Endodermal cell (in vitro differentiated cells): ENCODE measurements at regions not wholly inside any gene's neighbourhood (a gene's known extent, or its start where the extent isn't known, plus 50 kb on each side); places are given as distances from the start of the nearest gene placed in this dataset.

ENCODE experiments used
- DNase-seq: peaks from one replicate; pipeline ENCODE4 v3.0.0-alpha.2; 2017
- H3K27ac ChIP-seq: 2 replicates; pipeline ENCODE4 v1.5.1; 2013; ENCODE audit warnings: mild to moderate bottlenecking, low read depth, low read length, moderate library complexity
- H3K27me3 ChIP-seq: 2 replicates; pipeline ENCODE4 v1.6.1; 2013; ENCODE audit warnings: mild to moderate bottlenecking, low read length, moderate library complexity; ENCODE audit not compliant: insufficient read depth, control insufficient read depth, poor library complexity, severe bottlenecking
- H3K36me3 ChIP-seq: 2 replicates; pipeline ENCODE4 v1.7.0; 2013; ENCODE audit warnings: mild to moderate bottlenecking, low read length, moderate library complexity; ENCODE audit not compliant: control insufficient read depth, insufficient read depth
- H3K4me1 ChIP-seq: one replicate; pipeline ENCODE4 v1.7.0; 2013; ENCODE audit warnings: low read length; ENCODE audit not compliant: control insufficient read depth, insufficient read depth
- H3K4me3 ChIP-seq: 2 replicates; pipeline ENCODE4 v1.5.1; 2013; ENCODE audit warnings: mild to moderate bottlenecking, low read length, moderate library complexity
- H3K9ac ChIP-seq: 2 replicates; pipeline ENCODE4 v1.6.1; 2013; ENCODE audit warnings: mild to moderate bottlenecking, low read length, moderate library complexity; ENCODE audit not compliant: poor library complexity, severe bottlenecking; ENCODE audit errors: extremely low read depth
- H3K9me3 ChIP-seq: 2 replicates; pipeline ENCODE4 v1.6.1; 2013; ENCODE audit warnings: mild to moderate bottlenecking, low read length, moderate library complexity; ENCODE audit not compliant: control insufficient read depth
- H3K27ac Mint-ChIP-seq: 2 replicates; pipeline ENCODE4 v1.8.0; 2020; ENCODE audit warnings: mixed read lengths
- H3K27me3 Mint-ChIP-seq: 2 replicates; pipeline ENCODE4 v1.8.0; 2021; ENCODE audit warnings: mild to moderate bottlenecking, mixed read lengths; ENCODE audit not compliant: insufficient read depth
- H3K36me3 Mint-ChIP-seq: 2 replicates; pipeline ENCODE4 v1.8.0; 2020; ENCODE audit warnings: low read depth, mixed read lengths
- H3K4me1 Mint-ChIP-seq: 2 replicates; pipeline ENCODE4 v1.8.0; 2020; ENCODE audit warnings: mixed read lengths
- H3K4me3 Mint-ChIP-seq: 2 replicates; pipeline ENCODE4 v1.8.0; 2020; ENCODE audit warnings: mild to moderate bottlenecking, moderate library complexity, mixed read lengths
- H3K9me3 Mint-ChIP-seq: 2 replicates; pipeline ENCODE4 v1.8.0; 2020; ENCODE audit warnings: mild to moderate bottlenecking, mixed read lengths
- CTCF ChIP-seq: fragments of 200-600 bp; sonication (generic); conservative IDR thresholded peaks from 2 replicates; pipeline ENCODE4 v1.5.0; 2021; ENCODE audit warnings: antibody characterized with exemption, mild to moderate bottlenecking
- WGBS, 2 experiments: methylation state at CpG; one replicate each; pipeline versions ENCODE4 v1.1.5 to v1.1.7; 2013; ENCODE audit warnings: missing lambda C conversion rate in 2 of 2, mixed read lengths in 1 of 2; ENCODE audit not compliant: insufficient coverage in 1 of 2, insufficient read length in 1 of 2; 5-methylcytosine and 5-hydroxymethylcytosine counted together

GRCh38 chr12:115101520-115101919 lies 417.5 kb upstream of the TBX3 start:
- no peak overlapping the region for H3K27ac Mint-ChIP-seq
- no peaks in the 10 kb centered on the region for H3K36me3 Mint-ChIP-seq
- H3K4me1 Mint-ChIP-seq = peaks cover 4% of the 10 kb centered on the region
- H3K9me3 ChIP-seq = no peaks in the 10 kb centered on the region
- no peaks in the 10 kb centered on the region for H3K27me3 ChIP-seq
- H3K9ac ChIP-seq = no peak overlapping the region
- no peak overlapping the region for H3K27ac ChIP-seq
- no peak for DNase-seq
- no peak for TF ChIP-seq CTCF
- no peak overlapping the region for H3K4me3 Mint-ChIP-seq
- H3K36me3 ChIP-seq = no peaks in the 10 kb centered on the region
- peaks cover 29% of the 10 kb centered on the region for H3K27me3 Mint-ChIP-seq
- H3K9me3 Mint-ChIP-seq = peaks cover 2% of the 10 kb centered on the region
- no peak overlapping the region for H3K4me3 ChIP-seq
- H3K4me1 ChIP-seq = no peaks in the 10 kb centered on the region
- WGBS, 2 experiments = 93% methylated on average over 1 of the region's 1 CpG; no CpG with 5 or more reads in 1 of the 2 experiments

GRCh38 chr12:115097416-115097815 lies 413.4 kb upstream of the TBX3 start:
- no peaks in the 10 kb centered on the region for H3K36me3 ChIP-seq
- no peak overlapping the region for H3K9ac ChIP-seq
- H3K4me1 Mint-ChIP-seq = peaks cover 4% of the 10 kb centered on the region
- no peak overlapping the region for H3K27ac ChIP-seq
- H3K9me3 Mint-ChIP-seq = peaks cover 2% of the 10 kb centered on the region
- H3K4me3 Mint-ChIP-seq = no peak overlapping the region
- 90 to 98% methylated on average over 5 of the region's 5 CpGs for WGBS, 2 experiments
- H3K9me3 ChIP-seq = no peaks in the 10 kb centered on the region
- no peak for TF ChIP-seq CTCF
- H3K4me3 ChIP-seq = no peak overlapping the region
- no peaks in the 10 kb centered on the region for H3K36me3 Mint-ChIP-seq
- H3K27ac Mint-ChIP-seq = no peak overlapping the region
- DNase-seq = no peak
- H3K4me1 ChIP-seq = no peaks in the 10 kb centered on the region
- H3K27me3 ChIP-seq = no peaks in the 10 kb centered on the region
- H3K27me3 Mint-ChIP-seq = peaks cover 22% of the 10 kb centered on the region

- Mint-ChIP-seq H3K27me3 (peaks cover 21% of the 10 kb centered on the region), H3K36me3 (no peaks in the 10 kb centered on the region)
Measured at GRCh38 chr12:115096588-115097397, 412.8 kb upstream of the TBX3 start.

More at GRCh38 chr12:115096588-115097397, 412.8 kb upstream of the TBX3 start:
- Histone ChIP-seq H3K27me3 (no peaks in the 10 kb centered on the region), H3K27ac (no peak overlapping the region), H3K4me1 (no peaks in the 10 kb centered on the region), H3K9ac (no peak overlapping the region), H3K4me3 (no peak overlapping the region), H3K36me3 (no peaks in the 10 kb centered on the region), H3K9me3 (no peaks in the 10 kb centered on the region)
- WGBS, 2 experiments = 87 to 91% methylated on average over 2 of the region's 2 CpGs
- H3K27ac Mint-ChIP-seq = no peak overlapping the region
- TF ChIP-seq CTCF = no peak
- peaks cover 2% of the 10 kb centered on the region for H3K9me3 Mint-ChIP-seq
- no peak overlapping the region for H3K4me3 Mint-ChIP-seq
- DNase-seq = no peak
- H3K4me1 Mint-ChIP-seq = peaks cover 4% of the 10 kb centered on the region
